ENCODE measurements at regions not wholly inside any gene's neighbourhood (a gene's known extent, or its start where the extent isn't known, plus 50 kb on each side); places are given as distances from the start of the nearest gene placed in this dataset.

DNA sequence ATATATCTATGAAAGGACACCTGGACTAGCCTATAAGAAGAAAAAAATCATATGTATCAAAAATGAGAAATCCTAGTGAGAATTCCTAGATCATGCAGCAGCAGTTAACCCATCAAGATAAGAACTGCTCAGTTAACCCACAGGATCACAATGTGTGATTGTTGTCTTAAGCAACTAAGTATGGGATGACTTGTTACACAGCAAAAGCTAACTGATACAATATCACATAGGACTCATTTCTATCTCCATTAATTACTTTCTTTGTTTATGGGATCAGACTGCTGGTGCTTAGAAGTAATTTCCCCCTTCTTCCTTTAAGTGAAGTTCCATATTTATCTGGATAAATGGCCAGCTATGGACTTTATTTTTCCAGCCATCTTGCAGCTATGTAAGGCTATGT lies 280.8 kb upstream of the MARCKS start:
- Histone ChIP-seq H3K9ac (ENCODE audit: low read length) (no peak overlapping the region), H3K9me2 (ENCODE audit: insufficient read depth) (no peaks in the 10 kb centered on the region), H2AFZ (ENCODE audit: low read depth, low read length, poor library complexity, severe bottlenecking) (no peak overlapping the region), H3K27ac (ENCODE audit: low read depth, low read length) (no peak overlapping the region), H3K4me3 (replicated peaks in 1 of 2; ENCODE audit: low read depth in 1 of 2, low read length in 2 of 2) (no peak overlapping the region), H3K4me1 (ENCODE audit: control insufficient read depth in 1 of 2, insufficient read depth in 2 of 2, low read length in 2 of 2) (no peaks in the 10 kb centered on the region), H3K79me2 (ENCODE audit: insufficient read depth, low read length) (no peaks in the 10 kb centered on the region), H3K27me3 (ENCODE audit: insufficient read depth, low read length) (no peaks in the 10 kb centered on the region), H3K4me2 (ENCODE audit: low read length) (no peak overlapping the region), H3K9me3 (ENCODE audit: control insufficient read depth in 1 of 2, insufficient read depth in 1 of 2, low read depth in 1 of 2, low read length in 2 of 2) (no peaks in the 10 kb centered on the region), H3K36me3 (ENCODE audit: control insufficient read depth in 1 of 2, insufficient read depth in 2 of 2, low read length in 2 of 2) (no peaks in the 10 kb centered on the region), H4K20me1 (ENCODE audit: insufficient read depth) (no peaks in the 10 kb centered on the region)
- TF ChIP-seq POLR2AphosphoS5 (IDR thresholded peaks at IDR 0.05; ENCODE audit: low read depth, low read length) (no peak), ELF1 (IDR thresholded peaks at IDR 0.05; ENCODE audit: borderline replicate concordance, low read depth) (no peak)
- TF ChIP-seq, protein P1, sequence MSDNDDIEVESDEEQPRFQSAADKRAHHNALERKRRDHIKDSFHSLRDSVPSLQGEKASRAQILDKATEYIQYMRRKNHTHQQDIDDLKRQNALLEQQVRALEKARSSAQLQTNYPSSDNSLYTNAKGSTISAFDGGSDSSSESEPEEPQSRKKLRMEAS (IDR thresholded peaks at IDR 0.05): no peak
- no TSS peak for BruUV-seq (replicated peaks)
- ChIA-PET CTCF (no interaction called here), RAD21 (ENCODE audit: low non-redundant PET in 1 of 2, low total read pairs in 2 of 2, uncharacterized antibody in 2 of 2, unreplicated experiment in 2 of 2) (no interaction called here), POLR2A (no interaction called here)
- intact Hi-C loops (cut with micrococcal nuclease): no loop called here
- no peak for DNase-seq (ENCODE audit: low read depth, low spot score)
- no peak for ATAC-seq

DNA sequence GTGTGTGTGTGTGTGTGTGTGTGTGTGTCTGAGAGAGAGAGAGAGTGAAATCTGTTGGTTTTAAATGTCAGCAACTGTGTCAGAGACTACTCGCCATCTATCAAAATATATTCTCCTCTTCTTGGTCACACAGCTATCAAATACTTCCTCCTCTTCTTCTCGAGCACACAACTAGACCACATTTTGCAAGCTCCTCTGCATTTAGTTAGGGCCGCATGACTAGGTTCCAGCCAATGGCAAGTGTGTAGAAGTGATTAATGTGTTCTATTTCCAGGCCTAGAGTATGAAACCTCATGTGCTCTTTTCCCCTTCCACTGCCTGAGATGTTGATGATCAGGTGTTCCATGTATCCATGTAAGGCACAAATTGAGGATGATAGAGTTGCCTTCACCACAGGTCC lies 278.5 kb upstream of the MARCKS start:
- Histone ChIP-seq H3K4me1 (ENCODE audit: control insufficient read depth in 1 of 2, insufficient read depth in 2 of 2, low read length in 2 of 2) (no peaks in the 10 kb centered on the region), H3K4me3 (replicated peaks in 1 of 2; ENCODE audit: low read depth in 1 of 2, low read length in 2 of 2) (no peak overlapping the region), H3K36me3 (ENCODE audit: control insufficient read depth in 1 of 2, insufficient read depth in 2 of 2, low read length in 2 of 2) (no peaks in the 10 kb centered on the region), H3K4me2 (ENCODE audit: low read length) (no peak overlapping the region), H3K9me3 (ENCODE audit: control insufficient read depth in 1 of 2, insufficient read depth in 1 of 2, low read depth in 1 of 2, low read length in 2 of 2) (no peaks in the 10 kb centered on the region), H3K27ac (ENCODE audit: low read depth, low read length) (no peak overlapping the region), H3K9ac (ENCODE audit: low read length) (no peak overlapping the region), H3K9me2 (ENCODE audit: insufficient read depth) (no peaks in the 10 kb centered on the region), H2AFZ (ENCODE audit: low read depth, low read length, poor library complexity, severe bottlenecking) (no peak overlapping the region), H4K20me1 (ENCODE audit: insufficient read depth) (no peaks in the 10 kb centered on the region), H3K79me2 (ENCODE audit: insufficient read depth, low read length) (no peaks in the 10 kb centered on the region), H3K27me3 (ENCODE audit: insufficient read depth, low read length) (no peaks in the 10 kb centered on the region)
- DNase-seq (ENCODE audit: low read depth, low spot score): no peak
- no peak for ATAC-seq
- ChIA-PET RAD21 (ENCODE audit: low non-redundant PET in 1 of 2, low total read pairs in 2 of 2, uncharacterized antibody in 2 of 2, unreplicated experiment in 2 of 2) (no interaction called here), POLR2A (no interaction called here), CTCF (no interaction called here)
- intact Hi-C loops (cut with micrococcal nuclease): no loop called here
- TF ChIP-seq, protein P2, sequence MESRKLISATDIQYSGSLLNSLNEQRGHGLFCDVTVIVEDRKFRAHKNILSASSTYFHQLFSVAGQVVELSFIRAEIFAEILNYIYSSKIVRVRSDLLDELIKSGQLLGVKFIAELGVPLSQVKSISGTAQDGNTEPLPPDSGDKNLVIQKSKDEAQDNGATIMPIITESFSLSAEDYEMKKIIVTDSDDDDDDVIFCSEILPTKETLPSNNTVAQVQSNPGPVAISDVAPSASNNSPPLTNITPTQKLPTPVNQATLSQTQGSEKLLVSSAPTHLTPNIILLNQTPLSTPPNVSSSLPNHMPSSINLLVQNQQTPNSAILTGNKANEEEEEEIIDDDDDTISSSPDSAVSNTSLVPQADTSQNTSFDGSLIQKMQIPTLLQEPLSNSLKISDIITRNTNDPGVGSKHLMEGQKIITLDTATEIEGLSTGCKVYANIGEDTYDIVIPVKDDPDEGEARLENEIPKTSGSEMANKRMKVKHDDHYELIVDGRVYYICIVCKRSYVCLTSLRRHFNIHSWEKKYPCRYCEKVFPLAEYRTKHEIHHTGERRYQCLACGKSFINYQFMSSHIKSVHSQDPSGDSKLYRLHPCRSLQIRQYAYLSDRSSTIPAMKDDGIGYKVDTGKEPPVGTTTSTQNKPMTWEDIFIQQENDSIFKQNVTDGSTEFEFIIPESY (IDR thresholded peaks at IDR 0.05; ENCODE audit: extremely low read depth, insufficient replicate concordance, low read length): no peak
- TF ChIP-seq, protein P3, sequence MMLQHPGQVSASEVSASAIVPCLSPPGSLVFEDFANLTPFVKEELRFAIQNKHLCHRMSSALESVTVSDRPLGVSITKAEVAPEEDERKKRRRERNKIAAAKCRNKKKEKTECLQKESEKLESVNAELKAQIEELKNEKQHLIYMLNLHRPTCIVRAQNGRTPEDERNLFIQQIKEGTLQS (IDR thresholded peaks at IDR 0.05): no peak
- TF ChIP-seq RAD21 (IDR thresholded peaks at IDR 0.05; ENCODE audit: low read depth): no peak
- no peak for TF ChIP-seq CBX3 (IDR thresholded peaks at IDR 0.05; ENCODE audit: low read depth)
- TF ChIP-seq CEBPB (IDR thresholded peaks at IDR 0.05; ENCODE audit: low read depth): no peak
- no peak for TF ChIP-seq JUND (IDR thresholded peaks at IDR 0.05)
- TF ChIP-seq YY1 (IDR thresholded peaks at IDR 0.05; ENCODE audit: extremely low read depth, insufficient replicate concordance, low read depth, low read length): no peak
- no peak for TF ChIP-seq EGR1 (IDR thresholded peaks at IDR 0.05; ENCODE audit: low read depth)
- BruUV-seq (replicated peaks): no TSS peak
